Neural cell (in vitro differentiated cells): ENCODE measurements at regions not wholly inside any gene's neighbourhood (a gene's known extent, or its start where the extent isn't known, plus 50 kb on each side); places are given as distances from the start of the nearest gene placed in this dataset.

Source experiments
- H2AFZ ChIP-seq: fragments of 200-600, 300-800 bp; sonication (generic), shearing (Covaris generic); 2 replicates; pipeline ENCODE4 v1.6.0; 2014; ENCODE audit warnings: low read depth, mild to moderate bottlenecking, antibody characterized with exemption, low read length, moderate library complexity
- H3F3A ChIP-seq: fragments of 200-600 bp; shearing (Covaris generic); 2 replicates; pipeline ENCODE4 v1.6.1; 2016; ENCODE audit warnings: mild to moderate bottlenecking, moderate library complexity, mixed read lengths, antibody characterized with exemption, low read length; ENCODE audit not compliant: insufficient read depth, poor library complexity, severe bottlenecking
- H3K27ac ChIP-seq: fragments of 200-600, 300-800 bp; sonication (generic), shearing (Covaris generic); 2 replicates; pipeline ENCODE4 v1.5.1; 2014; ENCODE audit warnings: mild to moderate bottlenecking, low read length, moderate library complexity
- H3K27me3 ChIP-seq: fragments of 300-800, 200-600 bp; sonication (generic), shearing (Covaris generic); 2 replicates; pipeline ENCODE4 v1.6.0; 2014; ENCODE audit warnings: mild to moderate bottlenecking, low read depth, low read length, moderate library complexity; ENCODE audit not compliant: insufficient read depth
- H3K36me3 ChIP-seq: fragments of 300-800, 200-600 bp; sonication (generic), shearing (Covaris generic); 2 replicates; pipeline ENCODE4 v1.5.1; 2014; ENCODE audit warnings: mild to moderate bottlenecking, antibody characterized with exemption, low read length, moderate library complexity; ENCODE audit not compliant: insufficient read depth
- H3K4me2 ChIP-seq: fragments of 300-800, 200-600 bp; sonication (generic), shearing (Covaris generic); 2 replicates; pipeline ENCODE4 v1.6.0; 2014; ENCODE audit warnings: mild to moderate bottlenecking, low read length
- H3K4me3 ChIP-seq: fragments of 300-800, 200-600 bp; sonication (generic), shearing (Covaris generic); 2 replicates; pipeline ENCODE4 v1.5.1; 2014; ENCODE audit warnings: mild to moderate bottlenecking, low read length, moderate library complexity
- H3K79me2 ChIP-seq: fragments of 200-600 bp; shearing (Covaris generic); replicated peaks from 2 replicates; pipeline ENCODE4 v1.6.0; 2014; ENCODE audit warnings: mild to moderate bottlenecking, low read length, moderate library complexity; ENCODE audit not compliant: insufficient read depth
- H3K9ac ChIP-seq: fragments of 300-800, 200-600 bp; sonication (generic), shearing (Covaris generic); 2 replicates; pipeline ENCODE4 v1.6.1; 2016; ENCODE audit warnings: mild to moderate bottlenecking, low read length, mixed read lengths
- H3K9me2 ChIP-seq: fragments of 200-600 bp; shearing (Covaris generic); 2 replicates; pipeline ENCODE4 v1.6.1; 2016; ENCODE audit warnings: mild to moderate bottlenecking, low read length, mixed read lengths; ENCODE audit not compliant: insufficient read depth
- H3K9me3 ChIP-seq: fragments of 200-600, 300-800 bp; sonication (generic), shearing (Covaris generic); 2 replicates; pipeline ENCODE4 v1.6.1; 2016; ENCODE audit warnings: mild to moderate bottlenecking, mixed run types, low read length, moderate library complexity, mixed read lengths
- H4K20me1 ChIP-seq: fragments of 200-600 bp; shearing (Covaris generic); 2 replicates; pipeline ENCODE4 v1.6.1; 2016; ENCODE audit warnings: mild to moderate bottlenecking, mixed run types; ENCODE audit not compliant: insufficient read depth
- EP300 ChIP-seq: fragments of 450-650 bp; conservative IDR thresholded peaks from 2 replicates; pipeline ENCODE4 v1.6.1; 2014; ENCODE audit warnings: antibody characterized with exemption, mild to moderate bottlenecking, moderate library complexity; ENCODE audit not compliant: poor library complexity, severe bottlenecking
- EZH2 ChIP-seq: fragments of 200-600, 300-800 bp; shearing (Covaris generic), sonication (generic); IDR thresholded peaks from 2 replicates; pipeline ENCODE4 v1.6.1; 2014; ENCODE audit warnings: antibody characterized with exemption, low read length, borderline replicate concordance, mild to moderate bottlenecking; ENCODE audit not compliant: insufficient read depth, poor library complexity, severe bottlenecking
- MXI1 ChIP-seq: fragments of 450-650 bp; conservative IDR thresholded peaks from 2 replicates; pipeline ENCODE4 v1.6.1; 2014; ENCODE audit warnings: antibody characterized with exemption, mild to moderate bottlenecking; ENCODE audit not compliant: poor library complexity, severe bottlenecking
- POLR2AphosphoS5 ChIP-seq: IDR thresholded peaks from 2 replicates; pipeline ENCODE4 v1.6.1; 2012
- RAD21 ChIP-seq: fragments of 450-650 bp; conservative IDR thresholded peaks from 2 replicates; pipeline ENCODE4 v1.6.1; 2014; ENCODE audit warnings: antibody characterized with exemption, mild to moderate bottlenecking, moderate library complexity
- SMC3 ChIP-seq: fragments of 450-650 bp; conservative IDR thresholded peaks from 2 replicates; pipeline ENCODE4 v1.6.1; 2014; ENCODE audit warnings: antibody characterized with exemption, mild to moderate bottlenecking, moderate library complexity; ENCODE audit not compliant: poor library complexity
- TAF1 ChIP-seq: IDR thresholded peaks from 2 replicates; pipeline ENCODE4 v1.6.1; 2012; ENCODE audit warnings: low read depth
- TF ChIP-seq, protein P1 (sequence below): IDR thresholded peaks from 2 replicates; pipeline ENCODE4 v1.6.1; 2012; ENCODE audit warnings: borderline replicate concordance
- TF ChIP-seq, protein P2 (sequence below): fragments of 450-650 bp; IDR thresholded peaks from 2 replicates; pipeline ENCODE4 v1.5.1; 2014; ENCODE audit warnings: antibody characterized with exemption, mild to moderate bottlenecking, moderate library complexity; ENCODE audit not compliant: poor library complexity, severe bottlenecking

DNA sequence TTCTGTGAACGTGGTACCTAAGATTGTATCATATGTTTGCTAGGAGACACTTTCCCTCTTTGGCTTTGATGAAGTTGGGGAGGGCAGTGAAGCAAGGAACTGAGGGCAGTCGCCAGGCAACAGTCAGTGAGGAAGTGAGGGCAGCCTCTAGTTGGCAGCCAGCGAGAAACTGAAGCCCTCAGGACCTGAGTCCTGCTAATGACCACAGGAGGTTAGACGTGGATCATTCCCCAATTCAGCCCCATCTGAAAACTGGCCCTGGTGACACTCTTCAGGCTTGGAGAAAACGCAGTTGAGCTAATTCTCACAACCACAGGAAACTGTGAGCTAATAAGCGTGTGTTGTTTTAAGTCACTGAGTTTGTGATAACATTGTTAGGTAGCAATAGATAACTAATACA is 84.5 kb upstream of the REG3G start:
- H3K27me3 ChIP-seq, result no peaks in the 10 kb centered on the region
- no peak overlapping the region for H3K27ac ChIP-seq
- no peak overlapping the region for H3K4me2 ChIP-seq
- H3F3A ChIP-seq, result no peaks in the 10 kb centered on the region
- no peaks in the 10 kb centered on the region for H3K79me2 ChIP-seq
- no peak for TF ChIP-seq MXI1
- TF ChIP-seq TAF1, result no peak
- TF ChIP-seq, protein P1, sequence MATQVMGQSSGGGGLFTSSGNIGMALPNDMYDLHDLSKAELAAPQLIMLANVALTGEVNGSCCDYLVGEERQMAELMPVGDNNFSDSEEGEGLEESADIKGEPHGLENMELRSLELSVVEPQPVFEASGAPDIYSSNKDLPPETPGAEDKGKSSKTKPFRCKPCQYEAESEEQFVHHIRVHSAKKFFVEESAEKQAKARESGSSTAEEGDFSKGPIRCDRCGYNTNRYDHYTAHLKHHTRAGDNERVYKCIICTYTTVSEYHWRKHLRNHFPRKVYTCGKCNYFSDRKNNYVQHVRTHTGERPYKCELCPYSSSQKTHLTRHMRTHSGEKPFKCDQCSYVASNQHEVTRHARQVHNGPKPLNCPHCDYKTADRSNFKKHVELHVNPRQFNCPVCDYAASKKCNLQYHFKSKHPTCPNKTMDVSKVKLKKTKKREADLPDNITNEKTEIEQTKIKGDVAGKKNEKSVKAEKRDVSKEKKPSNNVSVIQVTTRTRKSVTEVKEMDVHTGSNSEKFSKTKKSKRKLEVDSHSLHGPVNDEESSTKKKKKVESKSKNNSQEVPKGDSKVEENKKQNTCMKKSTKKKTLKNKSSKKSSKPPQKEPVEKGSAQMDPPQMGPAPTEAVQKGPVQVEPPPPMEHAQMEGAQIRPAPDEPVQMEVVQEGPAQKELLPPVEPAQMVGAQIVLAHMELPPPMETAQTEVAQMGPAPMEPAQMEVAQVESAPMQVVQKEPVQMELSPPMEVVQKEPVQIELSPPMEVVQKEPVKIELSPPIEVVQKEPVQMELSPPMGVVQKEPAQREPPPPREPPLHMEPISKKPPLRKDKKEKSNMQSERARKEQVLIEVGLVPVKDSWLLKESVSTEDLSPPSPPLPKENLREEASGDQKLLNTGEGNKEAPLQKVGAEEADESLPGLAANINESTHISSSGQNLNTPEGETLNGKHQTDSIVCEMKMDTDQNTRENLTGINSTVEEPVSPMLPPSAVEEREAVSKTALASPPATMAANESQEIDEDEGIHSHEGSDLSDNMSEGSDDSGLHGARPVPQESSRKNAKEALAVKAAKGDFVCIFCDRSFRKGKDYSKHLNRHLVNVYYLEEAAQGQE, result no peak
- TF ChIP-seq POLR2AphosphoS5, result no peak
- TF ChIP-seq SMC3, result no peak
- no peak for TF ChIP-seq EP300
- TF ChIP-seq RAD21, result no peak
- TF ChIP-seq, protein P2, sequence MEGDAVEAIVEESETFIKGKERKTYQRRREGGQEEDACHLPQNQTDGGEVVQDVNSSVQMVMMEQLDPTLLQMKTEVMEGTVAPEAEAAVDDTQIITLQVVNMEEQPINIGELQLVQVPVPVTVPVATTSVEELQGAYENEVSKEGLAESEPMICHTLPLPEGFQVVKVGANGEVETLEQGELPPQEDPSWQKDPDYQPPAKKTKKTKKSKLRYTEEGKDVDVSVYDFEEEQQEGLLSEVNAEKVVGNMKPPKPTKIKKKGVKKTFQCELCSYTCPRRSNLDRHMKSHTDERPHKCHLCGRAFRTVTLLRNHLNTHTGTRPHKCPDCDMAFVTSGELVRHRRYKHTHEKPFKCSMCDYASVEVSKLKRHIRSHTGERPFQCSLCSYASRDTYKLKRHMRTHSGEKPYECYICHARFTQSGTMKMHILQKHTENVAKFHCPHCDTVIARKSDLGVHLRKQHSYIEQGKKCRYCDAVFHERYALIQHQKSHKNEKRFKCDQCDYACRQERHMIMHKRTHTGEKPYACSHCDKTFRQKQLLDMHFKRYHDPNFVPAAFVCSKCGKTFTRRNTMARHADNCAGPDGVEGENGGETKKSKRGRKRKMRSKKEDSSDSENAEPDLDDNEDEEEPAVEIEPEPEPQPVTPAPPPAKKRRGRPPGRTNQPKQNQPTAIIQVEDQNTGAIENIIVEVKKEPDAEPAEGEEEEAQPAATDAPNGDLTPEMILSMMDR, result no peak
- TF ChIP-seq EZH2, result no peak
- no peak overlapping the region for H3K4me3 ChIP-seq
- no peaks in the 10 kb centered on the region for H3K9me3 ChIP-seq
- H4K20me1 ChIP-seq, result no peaks in the 10 kb centered on the region
- no peak overlapping the region for H3K9ac ChIP-seq
- H2AFZ ChIP-seq, result no peak overlapping the region
- no peaks in the 10 kb centered on the region for H3K36me3 ChIP-seq
- no peaks in the 10 kb centered on the region for H3K9me2 ChIP-seq

DNA sequence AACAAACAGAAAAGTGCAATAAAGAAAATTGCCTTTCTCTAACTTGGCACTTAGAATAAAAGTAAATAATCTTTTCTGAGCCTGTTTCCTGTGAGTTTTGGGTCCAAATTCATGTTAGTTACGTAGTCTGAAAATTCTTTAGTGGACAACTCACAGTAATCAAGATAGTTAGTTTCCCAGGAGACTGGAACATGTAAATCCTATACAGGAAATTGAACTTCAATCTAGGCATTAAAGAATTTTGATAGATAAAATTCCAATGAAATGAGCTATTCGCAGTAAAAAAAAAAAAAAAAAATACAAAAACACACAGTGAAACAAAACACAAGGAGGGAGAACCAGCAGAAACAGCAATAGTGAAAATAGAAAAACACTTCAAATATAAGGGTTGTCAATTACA is 83.8 kb upstream of the REG3G start:
- Histone ChIP-seq H4K20me1 (no peaks in the 10 kb centered on the region), H3K9ac (no peak overlapping the region), H3K27ac (no peak overlapping the region), H2AFZ (no peak overlapping the region), H3K79me2 (no peaks in the 10 kb centered on the region), H3K9me2 (no peaks in the 10 kb centered on the region), H3F3A (no peaks in the 10 kb centered on the region), H3K36me3 (no peaks in the 10 kb centered on the region), H3K27me3 (no peaks in the 10 kb centered on the region), H3K4me2 (no peak overlapping the region), H3K4me3 (no peak overlapping the region), H3K9me3 (no peaks in the 10 kb centered on the region)
- no peak for TF ChIP-seq TAF1
- no peak for TF ChIP-seq EZH2
- TF ChIP-seq POLR2AphosphoS5, result no peak
- no peak for TF ChIP-seq MXI1
- no peak for TF ChIP-seq RAD21
- TF ChIP-seq, protein P1, result no peak
- TF ChIP-seq SMC3, result no peak
- no peak for TF ChIP-seq EP300
- TF ChIP-seq, protein P2, result no peak
